ENCODE measurements at regions not wholly inside any gene's neighbourhood (a gene's known extent, or its start where the extent isn't known, plus 50 kb on each side); places are given as distances from the start of the nearest gene placed in this dataset.
"Not testable (repeated sequence)": the region's sequence is repeated elsewhere in the genome, so short reads cannot be mapped to it uniquely, and the experiment has no call there.

DNA sequence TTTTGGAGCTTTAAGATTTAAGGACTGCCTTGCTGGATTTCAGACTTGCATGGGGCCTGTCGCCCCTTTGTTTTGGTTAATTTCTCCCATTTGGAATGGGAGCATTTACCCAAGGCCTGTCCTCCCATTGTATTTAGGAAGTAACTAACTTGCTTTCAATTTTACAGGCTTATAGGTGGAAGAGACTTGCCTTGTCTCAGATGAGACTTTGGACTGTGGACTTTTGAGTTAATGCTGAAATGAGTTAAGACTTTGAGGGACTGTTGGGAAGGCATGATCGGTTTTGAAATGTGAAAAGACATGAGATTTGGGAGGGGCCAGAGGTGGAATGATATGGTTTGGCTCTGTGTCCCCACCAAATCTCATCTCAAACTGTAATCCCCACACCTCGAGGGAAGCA, 56.5 kb upstream of the TNFSF10 start:
- H3K27ac Mint-ChIP-seq, result peak overlapping the region; percentile 83 to 97 (median 93)
- H3K9me3 ChIP-seq (ENCODE audit: control insufficient read depth in 2 of 3, low read length in 3 of 3); H3K4me3 ChIP-seq (ENCODE audit: low read length); POLR2A ChIA-PET; H3K36me3 ChIP-seq (ENCODE audit: control insufficient read depth in 2 of 3, insufficient read depth in 3 of 3, low read length in 3 of 3); H3K27me3 Mint-ChIP-seq; ATAC-seq; H3K27me3 ChIP-seq (ENCODE audit: control insufficient read depth in 2 of 2, insufficient read depth in 2 of 2, low read length in 2 of 2); DNase-seq: not testable (repeated sequence)
- peaks cover 64 to 86% (median 83%) of the 10 kb centered on the region in 7 donors for H3K4me1 Mint-ChIP-seq
- intact Hi-C loops (cut with micrococcal nuclease), result loop anchor here (1.0 to 2.0 kb wide), 6 partner anchors 13 to 62 kb away; partner anchors contain the start of gene TNFSF10 (in 1 of the 2)
- H3K27ac ChIP-seq (ENCODE audit: low read depth, low read length), result peak overlapping the region; percentile 57
- CTCF ChIA-PET, result interaction anchor here (1.0 to 1.3 kb wide), 2 partner anchors 15 to 41 kb away, joined by 3 to 4 read pairs; no protein-coding TSS in a partner anchor
- H3K4me3 Mint-ChIP-seq, result peak overlapping the region; percentile 31 to 85 (median 73)
- peaks cover 0 to 56% (median 10%) of the 10 kb centered on the region in 5 donors for H3K36me3 Mint-ChIP-seq
- H3K4me1 ChIP-seq (ENCODE audit: control insufficient read depth in 2 of 2, insufficient read depth in 2 of 2, low read length in 2 of 2), result peaks cover 27 to 41% of the 10 kb centered on the region in 2 donors
- H3K9me3 Mint-ChIP-seq, result peaks cover 0 to 20% (median 0%) of the 10 kb centered on the region in 11 donors

GRCh38 chr3:172578714-172579113, 55.5 kb upstream of the TNFSF10 start:
- peak overlapping the region in 9 of 10 donors; percentile 13 to 81 (median 59) for H3K4me3 Mint-ChIP-seq
- CTCF ChIA-PET, result interaction anchor here (1.3 kb wide), 1 partner anchor 16 kb away, joined by 3 read pairs; no protein-coding TSS in a partner anchor
- H3K9me3 ChIP-seq (ENCODE audit: control insufficient read depth in 2 of 3, low read length in 3 of 3); POLR2A ChIA-PET; H3K27me3 ChIP-seq (ENCODE audit: control insufficient read depth in 2 of 2, insufficient read depth in 2 of 2, low read length in 2 of 2); DNase-seq; H3K36me3 ChIP-seq (ENCODE audit: control insufficient read depth in 2 of 3, insufficient read depth in 3 of 3, low read length in 3 of 3); H3K27ac ChIP-seq (ENCODE audit: low read depth, low read length); H3K4me3 ChIP-seq (ENCODE audit: low read length); ATAC-seq; H3K27me3 Mint-ChIP-seq: not testable (repeated sequence)
- peaks cover 55 to 77% (median 75%) of the 10 kb centered on the region in 7 donors for H3K4me1 Mint-ChIP-seq
- peaks cover 27 to 41% of the 10 kb centered on the region in 2 donors for H3K4me1 ChIP-seq (ENCODE audit: control insufficient read depth in 2 of 2, insufficient read depth in 2 of 2, low read length in 2 of 2)
- H3K36me3 Mint-ChIP-seq, result peaks cover 0 to 52% (median 7%) of the 10 kb centered on the region in 5 donors
- H3K27ac Mint-ChIP-seq, result peak overlapping the region; percentile 45 to 97 (median 84)
- peaks cover 0 to 15% (median 1%) of the 10 kb centered on the region in 11 donors for H3K9me3 Mint-ChIP-seq
- intact Hi-C loops (cut with micrococcal nuclease), result loop anchor here in 1 of 2 donors (1.0 to 2.0 kb wide), 3 partner anchors 18 to 88 kb away; no protein-coding TSS in a partner anchor

- Histone ChIP-seq H3K36me3 (ENCODE audit: control insufficient read depth in 2 of 3, insufficient read depth in 3 of 3, low read length in 3 of 3) (no peaks in the 10 kb centered on the region), H3K4me1 (ENCODE audit: control insufficient read depth in 2 of 2, insufficient read depth in 2 of 2, low read length in 2 of 2) (peaks cover 27 to 41% of the 10 kb centered on the region in 2 donors), H3K4me3 (ENCODE audit: low read length) (no peak overlapping the region), H3K9me3 (ENCODE audit: control insufficient read depth in 2 of 3, low read length in 3 of 3) (no peaks in the 10 kb centered on the region), H3K27ac (ENCODE audit: low read depth, low read length) (no peak overlapping the region), H3K27me3 (ENCODE audit: control insufficient read depth in 2 of 2, insufficient read depth in 2 of 2, low read length in 2 of 2) (no peaks in the 10 kb centered on the region)
- H3K4me3 Mint-ChIP-seq, result peak overlapping the region in 8 of 10 donors; percentile 34 to 81 (median 66)
- H3K9me3 Mint-ChIP-seq, result peaks cover 0 to 16% (median 2%) of the 10 kb centered on the region in 11 donors
- intact Hi-C loops (cut with micrococcal nuclease), result loop anchor here in 1 of 2 donors (1.0 to 2.0 kb wide), 3 partner anchors 18 to 88 kb away; no protein-coding TSS in a partner anchor
- peaks cover 52 to 74% (median 68%) of the 10 kb centered on the region in 7 donors for H3K4me1 Mint-ChIP-seq
- H3K27ac Mint-ChIP-seq, result peak overlapping the region; percentile 45 to 97 (median 84)
- DNase-seq (no peak), ATAC-seq (no peak)
- CTCF ChIA-PET, result no interaction called here
- H3K36me3 Mint-ChIP-seq, result peaks cover 0 to 52% (median 7%) of the 10 kb centered on the region in 5 donors
- H3K27me3 Mint-ChIP-seq, result no peaks in the 10 kb centered on the region
- POLR2A ChIA-PET, result no interaction called here
Observed at GRCh38 chr3:172577987-172578570, 54.8 kb upstream of the TNFSF10 start.

DNA sequence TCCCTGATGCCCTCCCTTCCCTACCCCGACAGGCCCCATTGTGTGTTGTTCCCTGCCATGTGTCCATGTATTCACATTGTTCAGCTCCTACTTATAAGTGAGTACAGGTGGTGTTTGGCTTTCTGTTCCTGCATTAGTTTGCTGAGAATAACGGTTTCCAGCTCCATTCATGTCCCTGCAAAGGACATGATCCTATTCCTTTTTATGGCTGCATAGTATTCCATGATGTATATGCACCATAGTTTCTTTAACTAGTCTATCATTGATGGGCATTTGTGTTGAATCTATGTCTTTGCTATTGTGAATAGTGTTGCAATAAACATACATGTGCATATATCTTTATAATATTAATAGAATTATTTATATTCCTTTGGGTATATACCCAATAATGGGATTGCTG, 52.1 kb upstream of the TNFSF10 start:
- CTCF ChIA-PET, result interaction anchor here (0.7 to 1.7 kb wide), 3 partner anchors 20 to 84 kb away, joined by 3 to 4 read pairs (median 3); no protein-coding TSS in a partner anchor
- Mint-ChIP-seq H3K4me1 (peaks cover 32 to 50% (median 41%) of the 10 kb centered on the region in 7 donors), H3K27ac (peak overlapping the region in 2 of 9 donors; percentile 3 to 31), H3K4me3 (no peak overlapping the region), H3K36me3 (peaks cover 0 to 56% (median 5%) of the 10 kb centered on the region in 5 donors), H3K27me3 (no peaks in the 10 kb centered on the region), H3K9me3 (peaks cover 0 to 27% (median 8%) of the 10 kb centered on the region in 11 donors)
- peaks cover 11 to 25% of the 10 kb centered on the region in 2 donors for H3K4me1 ChIP-seq (ENCODE audit: control insufficient read depth in 2 of 2, insufficient read depth in 2 of 2, low read length in 2 of 2)
- DNase-seq (no peak), ATAC-seq (no peak)
- H3K4me3 ChIP-seq (ENCODE audit: low read length), result no peak overlapping the region
- intact Hi-C loops (cut with micrococcal nuclease), result no loop called here
- no peaks in the 10 kb centered on the region for H3K36me3 ChIP-seq (ENCODE audit: control insufficient read depth in 2 of 3, insufficient read depth in 3 of 3, low read length in 3 of 3)
- POLR2A ChIA-PET, result no interaction called here
- no peak overlapping the region for H3K27ac ChIP-seq (ENCODE audit: low read depth, low read length)
- no peaks in the 10 kb centered on the region for H3K27me3 ChIP-seq (ENCODE audit: control insufficient read depth in 2 of 2, insufficient read depth in 2 of 2, low read length in 2 of 2)
- peaks cover 0 to 6% (median 0%) of the 10 kb centered on the region in 3 experiments for H3K9me3 ChIP-seq (ENCODE audit: control insufficient read depth in 2 of 3, low read length in 3 of 3)

DNA sequence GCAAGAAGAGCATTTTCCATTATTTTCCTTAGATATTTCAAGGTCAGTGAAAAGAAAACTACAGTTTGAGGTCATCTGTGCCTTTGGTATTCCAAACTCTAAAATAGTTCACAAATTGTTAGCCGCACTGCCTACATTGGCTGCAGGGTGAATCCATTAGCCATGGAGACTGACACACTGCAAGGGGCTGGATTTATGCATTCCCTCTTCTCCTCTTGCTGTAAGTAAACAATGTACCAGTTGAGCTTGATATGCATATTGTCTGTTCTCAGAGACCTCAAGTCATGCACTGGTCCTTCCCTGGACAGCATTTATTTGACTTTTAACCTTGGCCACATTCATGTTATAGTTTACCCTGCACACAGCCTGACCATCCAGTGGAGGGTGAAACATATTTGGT, 50.2 kb upstream of the TNFSF10 start:
- H3K27ac Mint-ChIP-seq, result peak overlapping the region in 1 of 9 donors; percentile 31
- POLR2A ChIA-PET, result no interaction called here

More for the DNA sequence above, 50.2 kb upstream of the TNFSF10 start:
- DNase-seq, result no peak
- Mint-ChIP-seq H3K4me1 (peaks cover 21 to 45% (median 36%) of the 10 kb centered on the region in 7 donors), H3K36me3 (peaks cover 0 to 57% (median 5%) of the 10 kb centered on the region in 5 donors), H3K4me3 (no peak overlapping the region), H3K9me3 (peaks cover 3 to 34% (median 9%) of the 10 kb centered on the region in 11 donors), H3K27me3 (no peaks in the 10 kb centered on the region)
- no peaks in the 10 kb centered on the region for H3K36me3 ChIP-seq (ENCODE audit: control insufficient read depth in 2 of 3, insufficient read depth in 3 of 3, low read length in 3 of 3)
- CTCF ChIA-PET, result interaction anchor here (1.7 kb wide), 1 partner anchor 22 kb away, joined by 4 read pairs; no protein-coding TSS in a partner anchor
- no peaks in the 10 kb centered on the region for H3K27me3 ChIP-seq (ENCODE audit: control insufficient read depth in 2 of 2, insufficient read depth in 2 of 2, low read length in 2 of 2)
- H3K4me3 ChIP-seq (ENCODE audit: low read length), result no peak overlapping the region
- H3K27ac ChIP-seq (ENCODE audit: low read depth, low read length), result no peak overlapping the region
- H3K9me3 ChIP-seq (ENCODE audit: control insufficient read depth in 2 of 3, low read length in 3 of 3), result peaks cover 0 to 6% (median 0%) of the 10 kb centered on the region in 3 experiments
- intact Hi-C loops (cut with micrococcal nuclease), result no loop called here
- peaks cover 6% of the 10 kb centered on the region in 2 donors for H3K4me1 ChIP-seq (ENCODE audit: control insufficient read depth in 2 of 2, insufficient read depth in 2 of 2, low read length in 2 of 2)
- ATAC-seq, result no peak

All from naive thymus-derived CD4-positive, alpha-beta T cell (primary cell).